ENCODE measurements at regions not wholly inside any gene's neighbourhood (a gene's known extent, or its start where the extent isn't known, plus 50 kb on each side); places are given as distances from the start of the nearest gene placed in this dataset.

DNA sequence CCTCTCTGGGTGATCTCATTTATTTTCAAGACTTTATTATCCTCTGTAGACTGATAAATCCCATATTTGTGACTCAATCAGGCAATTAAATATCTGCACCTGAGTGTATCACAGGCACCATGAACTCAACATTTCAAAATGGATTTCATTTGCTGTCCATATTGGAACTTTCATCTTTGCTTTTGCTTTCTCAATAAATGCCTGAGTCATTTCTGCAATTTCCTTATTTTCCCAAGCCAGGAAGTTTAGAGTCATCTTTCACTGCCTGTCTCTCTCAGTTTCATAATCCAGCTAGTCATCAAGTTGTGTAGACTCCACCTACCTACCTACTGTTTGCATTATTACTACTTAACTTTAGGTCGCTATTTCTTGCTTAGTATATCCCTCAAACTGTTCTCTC, 540.9 kb downstream of the LMO4 start:
- in situ Hi-C loops (cut with MboI): no loop called here
- ATAC-seq (no peak), FAIRE-seq (no peak), DNase-seq (ENCODE audit: low read depth, low spot score) (no peak)
- H3K4me3 ChIP-seq: no peak overlapping the region
- H4K20me1 ChIP-seq (ENCODE audit: control insufficient read depth, insufficient read depth): no peaks in the 10 kb centered on the region
- CTCF ChIA-PET: interaction anchor here (0.5 to 1.4 kb wide), 2 partner anchors 49 to 1100 kb away, joined by 3 read pairs; no protein-coding TSS in a partner anchor
- no peak overlapping the region for H3K4me2 ChIP-seq (ENCODE audit: control insufficient read depth, insufficient read depth)
- SMC1A ChIA-PET (ENCODE audit: uncharacterized antibody, unreplicated experiment): no interaction called here
- no peaks in the 10 kb centered on the region; the same call in 1 of the 2 replicates for H3K4me1 ChIP-seq (ENCODE audit: control insufficient read depth, insufficient read depth, low read length)
- no peaks in the 10 kb centered on the region for H3K27me3 ChIP-seq (replicated peaks in 1 of 2; ENCODE audit: control insufficient read depth in 2 of 2, insufficient read depth in 2 of 2, low read length in 1 of 2)
- no peaks in the 10 kb centered on the region for H3K79me2 ChIP-seq (ENCODE audit: control insufficient read depth, insufficient read depth, low read length)
- no peaks in the 10 kb centered on the region for H3K9me3 ChIP-seq (replicated peaks; ENCODE audit: control insufficient read depth, insufficient read depth, low read length)
- RAD21 ChIA-PET (ENCODE audit: unreplicated experiment): no interaction called here
- intact Hi-C loops (cut with micrococcal nuclease; ENCODE audit: unreplicated experiment): loop anchor here (10.0 kb wide), 1 partner anchor 735 kb away; no protein-coding TSS in a partner anchor
- WGBS (ENCODE audit: insufficient coverage, insufficient replicate concordance, low lambda C conversion rate, missing lambda C conversion rate): 79% methylated on average over 1 of the region's 1 CpG
- POLR2A ChIA-PET: no interaction called here
- H3K9ac ChIP-seq (ENCODE audit: control insufficient read depth, insufficient read depth, low read length): no peak overlapping the region
- no peaks in the 10 kb centered on the region for H3K36me3 ChIP-seq (ENCODE audit: control insufficient read depth in 2 of 2, insufficient read depth in 2 of 2, low read length in 1 of 2)
- H3K27ac ChIP-seq (ENCODE audit: control insufficient read depth, insufficient read depth): no peak overlapping the region
- BruUV-seq (replicated peaks): no TSS peak
- H2AFZ ChIP-seq (ENCODE audit: control insufficient read depth, low read depth, low read length): no peak overlapping the region
- no peak for TF ChIP-seq NFXL1 (IDR thresholded peaks at IDR 0.05; ENCODE audit: borderline replicate concordance)
- no peak for TF ChIP-seq TBL1XR1 (IDR thresholded peaks at IDR 0.05; ENCODE audit: low read depth, low read length)
- no peak for TF ChIP-seq SPI1 (IDR thresholded peaks at IDR 0.05; ENCODE audit: borderline replicate concordance, insufficient read depth, low read depth, low read length)

DNA sequence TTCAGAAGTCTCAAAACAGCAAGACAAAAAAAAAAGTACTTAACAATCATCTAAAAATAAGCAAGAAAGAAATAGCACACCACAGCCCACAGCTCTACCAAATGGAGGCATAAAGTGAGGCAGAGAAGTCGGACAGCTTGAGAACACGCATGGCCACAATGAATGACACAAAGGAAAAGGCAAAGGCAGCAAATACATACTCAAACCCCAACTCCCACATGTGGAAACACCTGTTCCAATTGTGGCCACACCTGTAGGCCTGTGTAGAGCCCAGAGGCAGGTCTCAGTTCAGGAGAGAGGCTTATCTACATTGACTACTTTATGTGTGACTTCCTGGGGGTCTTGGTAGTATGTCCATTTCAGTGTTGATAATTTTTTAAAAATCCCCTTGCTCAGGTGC, 543.5 kb downstream of the LMO4 start:
- SMC1A ChIA-PET (ENCODE audit: uncharacterized antibody, unreplicated experiment): no interaction called here
- in situ Hi-C loops (cut with MboI): no loop called here
- CTCF ChIA-PET: interaction anchor here (0.6 kb wide), 1 partner anchor 627 kb away, joined by 3 read pairs; no protein-coding TSS in a partner anchor
- BruUV-seq (replicated peaks): no TSS peak
- FAIRE-seq (no peak), DNase-seq (ENCODE audit: low read depth, low spot score) (no peak), ATAC-seq (no peak; the same call in 1 of the 3 replicates)
- Histone ChIP-seq H3K4me3 (no peak overlapping the region), H3K4me2 (ENCODE audit: control insufficient read depth, insufficient read depth) (0 out of 2 replicates have a peak overlapping the region, but pooled peaks have one; percentile 3), H3K36me3 (ENCODE audit: control insufficient read depth in 2 of 2, insufficient read depth in 2 of 2, low read length in 1 of 2) (no peaks in the 10 kb centered on the region), H3K9me3 (replicated peaks; ENCODE audit: control insufficient read depth, insufficient read depth, low read length) (no peaks in the 10 kb centered on the region), H4K20me1 (ENCODE audit: control insufficient read depth, insufficient read depth) (no peaks in the 10 kb centered on the region), H3K4me1 (ENCODE audit: control insufficient read depth, insufficient read depth, low read length) (no peaks in the 10 kb centered on the region; the same call in 1 of the 2 replicates), H3K27ac (ENCODE audit: control insufficient read depth, insufficient read depth) (no peak overlapping the region), H2AFZ (ENCODE audit: control insufficient read depth, low read depth, low read length) (peak overlapping the region; percentile 51), H3K79me2 (ENCODE audit: control insufficient read depth, insufficient read depth, low read length) (no peaks in the 10 kb centered on the region), H3K9ac (ENCODE audit: control insufficient read depth, insufficient read depth, low read length) (no peak overlapping the region), H3K27me3 (replicated peaks in 1 of 2; ENCODE audit: control insufficient read depth in 2 of 2, insufficient read depth in 2 of 2, low read length in 1 of 2) (no peaks in the 10 kb centered on the region)
- POLR2A ChIA-PET: no interaction called here
- intact Hi-C loops (cut with micrococcal nuclease; ENCODE audit: unreplicated experiment): no loop called here
- RAD21 ChIA-PET (ENCODE audit: unreplicated experiment): no interaction called here
- WGBS (ENCODE audit: insufficient coverage, insufficient replicate concordance, low lambda C conversion rate, missing lambda C conversion rate): 3% methylated on average over 2 of the region's 2 CpGs
- TF ChIP-seq ZNF217 (IDR thresholded peaks at IDR 0.05): no peak
- TF ChIP-seq MEF2A (IDR thresholded peaks at IDR 0.05; ENCODE audit: insufficient read depth, low read depth, low read length): 0 out of 2 replicates have a peak, but pooled peaks have one; percentile 38
- TF ChIP-seq, protein P1, sequence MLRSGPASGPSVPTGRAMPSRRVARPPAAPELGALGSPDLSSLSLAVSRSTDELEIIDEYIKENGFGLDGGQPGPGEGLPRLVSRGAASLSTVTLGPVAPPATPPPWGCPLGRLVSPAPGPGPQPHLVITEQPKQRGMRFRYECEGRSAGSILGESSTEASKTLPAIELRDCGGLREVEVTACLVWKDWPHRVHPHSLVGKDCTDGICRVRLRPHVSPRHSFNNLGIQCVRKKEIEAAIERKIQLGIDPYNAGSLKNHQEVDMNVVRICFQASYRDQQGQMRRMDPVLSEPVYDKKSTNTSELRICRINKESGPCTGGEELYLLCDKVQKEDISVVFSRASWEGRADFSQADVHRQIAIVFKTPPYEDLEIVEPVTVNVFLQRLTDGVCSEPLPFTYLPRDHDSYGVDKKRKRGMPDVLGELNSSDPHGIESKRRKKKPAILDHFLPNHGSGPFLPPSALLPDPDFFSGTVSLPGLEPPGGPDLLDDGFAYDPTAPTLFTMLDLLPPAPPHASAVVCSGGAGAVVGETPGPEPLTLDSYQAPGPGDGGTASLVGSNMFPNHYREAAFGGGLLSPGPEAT (IDR thresholded peaks at IDR 0.05; ENCODE audit: low read depth): no peak
- TF ChIP-seq, protein P2, sequence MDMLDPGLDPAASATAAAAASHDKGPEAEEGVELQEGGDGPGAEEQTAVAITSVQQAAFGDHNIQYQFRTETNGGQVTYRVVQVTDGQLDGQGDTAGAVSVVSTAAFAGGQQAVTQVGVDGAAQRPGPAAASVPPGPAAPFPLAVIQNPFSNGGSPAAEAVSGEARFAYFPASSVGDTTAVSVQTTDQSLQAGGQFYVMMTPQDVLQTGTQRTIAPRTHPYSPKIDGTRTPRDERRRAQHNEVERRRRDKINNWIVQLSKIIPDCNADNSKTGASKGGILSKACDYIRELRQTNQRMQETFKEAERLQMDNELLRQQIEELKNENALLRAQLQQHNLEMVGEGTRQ (IDR thresholded peaks at IDR 0.05; ENCODE audit: borderline replicate concordance, low read depth, low read length): no peak
- TF ChIP-seq, protein P3, sequence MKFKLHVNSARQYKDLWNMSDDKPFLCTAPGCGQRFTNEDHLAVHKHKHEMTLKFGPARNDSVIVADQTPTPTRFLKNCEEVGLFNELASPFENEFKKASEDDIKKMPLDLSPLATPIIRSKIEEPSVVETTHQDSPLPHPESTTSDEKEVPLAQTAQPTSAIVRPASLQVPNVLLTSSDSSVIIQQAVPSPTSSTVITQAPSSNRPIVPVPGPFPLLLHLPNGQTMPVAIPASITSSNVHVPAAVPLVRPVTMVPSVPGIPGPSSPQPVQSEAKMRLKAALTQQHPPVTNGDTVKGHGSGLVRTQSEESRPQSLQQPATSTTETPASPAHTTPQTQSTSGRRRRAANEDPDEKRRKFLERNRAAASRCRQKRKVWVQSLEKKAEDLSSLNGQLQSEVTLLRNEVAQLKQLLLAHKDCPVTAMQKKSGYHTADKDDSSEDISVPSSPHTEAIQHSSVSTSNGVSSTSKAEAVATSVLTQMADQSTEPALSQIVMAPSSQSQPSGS (IDR thresholded peaks at IDR 0.05; ENCODE audit: low read length): peak; percentile 38; the same call in 1 of the 2 replicates
- TF ChIP-seq YBX1 (IDR thresholded peaks at IDR 0.05): no peak
- 0 out of 2 replicates have a peak, but pooled peaks have one; percentile 51 for TF ChIP-seq TCF12 (IDR thresholded peaks at IDR 0.05; ENCODE audit: low read depth, low read length)
- peak; percentile 69 for TF ChIP-seq RUNX3 (IDR thresholded peaks at IDR 0.05; ENCODE audit: low read length)

Measured in GM12878 (cell line).